Mesodermal cell (in vitro differentiated cells): ENCODE measurements at regions not wholly inside any gene's neighbourhood (a gene's known extent, or its start where the extent isn't known, plus 50 kb on each side); places are given as distances from the start of the nearest gene placed in this dataset.
"Not testable (repeated sequence)": the region's sequence is repeated elsewhere in the genome, so short reads cannot be mapped to it uniquely, and the experiment has no call there.

Experiments
- H3K27ac ChIP-seq: 2 replicates; pipeline ENCODE4 v1.7.0; 2013; ENCODE audit warnings: mild to moderate bottlenecking, low read depth, low read length, moderate library complexity; ENCODE audit not compliant: severe bottlenecking
- H3K36me3 ChIP-seq: 2 replicates; pipeline ENCODE4 v1.7.1; 2013; ENCODE audit warnings: mild to moderate bottlenecking, low read length, moderate library complexity; ENCODE audit not compliant: control insufficient read depth, insufficient read depth
- H3K4me1 ChIP-seq: one replicate; pipeline ENCODE4 v1.7.1; 2013; ENCODE audit warnings: mild to moderate bottlenecking, low read length; ENCODE audit not compliant: insufficient read depth, control insufficient read depth, poor library complexity, severe bottlenecking
- H3K4me3 ChIP-seq: 2 replicates; pipeline ENCODE4 v1.7.0; 2013; ENCODE audit warnings: low read length, control low read depth, mild to moderate bottlenecking; ENCODE audit not compliant: insufficient read depth, poor library complexity, severe bottlenecking; ENCODE audit errors: extremely low read depth
- H3K9me3 ChIP-seq: 2 replicates; pipeline ENCODE4 v1.7.1; 2013; ENCODE audit warnings: mild to moderate bottlenecking, low read length, moderate library complexity; ENCODE audit not compliant: control insufficient read depth
- WGBS, 2 experiments: methylation state at CpG; one replicate each; pipeline ENCODE4 v1.1.5; 2013; ENCODE audit warnings: missing lambda C conversion rate in 2 of 2; ENCODE audit not compliant: insufficient coverage in 2 of 2; 5-methylcytosine and 5-hydroxymethylcytosine counted together

GRCh38 chr3:109853077-109853731 is 515.9 kb upstream of the DPPA4 start:
- Histone ChIP-seq H3K4me3 (no peak overlapping the region), H3K27ac (no peak overlapping the region), H3K4me1 (no peaks in the 10 kb centered on the region), H3K9me3 (no peaks in the 10 kb centered on the region), H3K36me3 (no peaks in the 10 kb centered on the region)
- 100% methylated on average over 1 of the region's 2 CpGs for WGBS, 2 experiments

- Histone ChIP-seq H3K27ac (no peak overlapping the region), H3K4me3 (no peak overlapping the region), H3K36me3 (no peaks in the 10 kb centered on the region), H3K9me3 (no peaks in the 10 kb centered on the region), H3K4me1 (no peaks in the 10 kb centered on the region)
- no CpG with 5 or more reads among the region's 1 CpG for WGBS, 2 experiments
Observed at GRCh38 chr3:109863701-109864100, 526.4 kb upstream of the DPPA4 start.

GRCh38 chr3:109864452-109864851 is 527.1 kb upstream of the DPPA4 start:
- Histone ChIP-seq H3K27ac (no peak overlapping the region), H3K9me3 (no peaks in the 10 kb centered on the region), H3K36me3 (no peaks in the 10 kb centered on the region), H3K4me3 (no peak overlapping the region), H3K4me1 (no peaks in the 10 kb centered on the region)

GRCh38 chr3:109869586-109869985 is 532.2 kb upstream of the DPPA4 start:
- Histone ChIP-seq H3K4me1 (no peaks in the 10 kb centered on the region), H3K36me3 (no peaks in the 10 kb centered on the region), H3K4me3 (no peak overlapping the region), H3K27ac (no peak overlapping the region), H3K9me3 (no peaks in the 10 kb centered on the region)

GRCh38 chr3:109874896-109875708 is 537.8 kb upstream of the DPPA4 start:
- no peaks in the 10 kb centered on the region for H3K4me1 ChIP-seq
- peaks cover 7% of the 10 kb centered on the region for H3K9me3 ChIP-seq
- H3K36me3 ChIP-seq, result no peaks in the 10 kb centered on the region
- peak overlapping the region; percentile 18 for H3K27ac ChIP-seq
- no CpG with 5 or more reads among the region's 1 CpG for WGBS, 2 experiments
- H3K4me3 ChIP-seq, result no peak overlapping the region

- not testable (repeated sequence) for H3K4me1 ChIP-seq, H3K36me3 ChIP-seq, H3K9me3 ChIP-seq, H3K4me3 ChIP-seq, H3K27ac ChIP-seq
- WGBS, 2 experiments, result 100% methylated on average over 1 of the region's 2 CpGs; no CpG with 5 or more reads in 1 of the 2 experiments
Observed at GRCh38 chr3:109877616-109878015, 540.3 kb upstream of the DPPA4 start.

- Histone ChIP-seq H3K36me3 (no peaks in the 10 kb centered on the region), H3K9me3 (no peaks in the 10 kb centered on the region), H3K4me3 (no peak overlapping the region), H3K27ac (no peak overlapping the region), H3K4me1 (no peaks in the 10 kb centered on the region)
Observed at GRCh38 chr3:109882144-109882543, 544.8 kb upstream of the DPPA4 start.

GRCh38 chr3:109887293-109887692 is 549.9 kb upstream of the DPPA4 start:
- Histone ChIP-seq H3K9me3 (no peaks in the 10 kb centered on the region), H3K27ac (no peak overlapping the region), H3K4me1 (no peaks in the 10 kb centered on the region), H3K4me3 (no peak overlapping the region), H3K36me3 (no peaks in the 10 kb centered on the region)
- 93 to 100% methylated on average over 1 to 2 of the region's 2 CpGs for WGBS, 2 experiments

- Histone ChIP-seq H3K9me3 (no peaks in the 10 kb centered on the region), H3K36me3 (no peaks in the 10 kb centered on the region), H3K27ac (no peak overlapping the region)
Observed at GRCh38 chr3:109888026-109888425, 550.7 kb upstream of the DPPA4 start.

GRCh38 chr3:109897734-109898133 is 560.4 kb upstream of the DPPA4 start:
- no CpG with 5 or more reads among the region's 1 CpG for WGBS, 2 experiments
- Histone ChIP-seq H3K36me3 (no peaks in the 10 kb centered on the region), H3K9me3 (no peaks in the 10 kb centered on the region), H3K4me1 (no peaks in the 10 kb centered on the region), H3K27ac (no peak overlapping the region), H3K4me3 (no peak overlapping the region)

More at GRCh38 chr3:109888026-109888425, 550.7 kb upstream of the DPPA4 start:
- H3K4me1 ChIP-seq, result no peaks in the 10 kb centered on the region
- H3K4me3 ChIP-seq, result no peak overlapping the region

- H3K4me3 ChIP-seq, result no peak overlapping the region
- no peaks in the 10 kb centered on the region for H3K4me1 ChIP-seq
- 100% methylated on average over 1 of the region's 2 CpGs; no CpG with 5 or more reads in 1 of the 2 experiments for WGBS, 2 experiments
- H3K9me3 ChIP-seq, result no peaks in the 10 kb centered on the region
- no peaks in the 10 kb centered on the region for H3K36me3 ChIP-seq
- no peak overlapping the region for H3K27ac ChIP-seq
Observed at GRCh38 chr3:109899925-109900324, 562.6 kb upstream of the DPPA4 start.
